HEK293T (cell line): ENCODE measurements at regions not wholly inside any gene's neighbourhood (a gene's known extent, or its start where the extent isn't known, plus 50 kb on each side); places are given as distances from the start of the nearest gene placed in this dataset.

Experiments used
- FOXA1 ChIP-seq: fragments of 450-650 bp; IDR thresholded peaks from 2 replicates; pipeline ENCODE4 v1.6.1; 2016; ENCODE audit warnings: mild to moderate bottlenecking
- L3MBTL2 ChIP-seq: fragments of 450-650 bp; conservative IDR thresholded peaks from 2 replicates; pipeline ENCODE4 v1.6.1; 2016; ENCODE audit warnings: mild to moderate bottlenecking
- NFRKB ChIP-seq: fragments of 450-650 bp; IDR thresholded peaks from 2 replicates; pipeline ENCODE4 v1.6.1; 2016; ENCODE audit warnings: mild to moderate bottlenecking, moderate library complexity
- SP1 ChIP-seq: fragments of 450-650 bp; IDR thresholded peaks from 2 replicates; pipeline ENCODE4 v1.6.1; 2017
- TARDBP ChIP-seq: fragments of 450-650 bp; IDR thresholded peaks from 2 replicates; pipeline ENCODE4 v1.6.1; 2016
- ZNF384 ChIP-seq: fragments of 450-650 bp; IDR thresholded peaks from 2 replicates; pipeline ENCODE4 v1.6.1; 2016

DNA sequence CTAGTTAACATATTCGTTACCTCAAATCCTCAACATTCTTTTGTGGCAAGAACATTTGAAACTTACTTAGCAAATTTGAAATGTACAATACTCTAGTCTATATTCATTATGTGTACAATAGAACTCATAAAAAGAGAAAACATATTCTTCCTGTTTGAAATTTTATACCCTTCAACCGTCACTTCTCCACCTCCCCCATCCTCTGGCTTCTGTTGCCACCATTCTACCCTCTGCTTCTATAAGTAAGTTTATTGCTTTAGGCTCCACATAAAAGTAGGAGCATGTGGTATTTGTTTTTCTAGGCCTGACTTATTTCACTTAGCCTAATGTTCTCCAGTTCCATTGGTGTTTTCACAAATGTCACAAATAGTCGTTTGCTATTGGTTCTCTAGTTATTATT is 205.3 kb downstream of the TENT5A start:
- no peak for TF ChIP-seq FOXA1
- no peak for TF ChIP-seq L3MBTL2
- TF ChIP-seq ZNF384 = no peak
- TF ChIP-seq SP1 = no peak
- no peak for TF ChIP-seq NFRKB
- no peak for TF ChIP-seq TARDBP
